Endothelial cell (in vitro differentiated cells): ENCODE measurements at regions not wholly inside any gene's neighbourhood (a gene's known extent, or its start where the extent isn't known, plus 50 kb on each side); places are given as distances from the start of the nearest gene placed in this dataset.

Experiments
- DNase-seq: peaks from one replicate; pipeline ENCODE4 v3.0.0; 2021; ENCODE audit warnings: low spot score
- H3K27ac Mint-ChIP-seq: one replicate; pipeline ENCODE4 v1.8.0; 2021; ENCODE audit warnings: mixed read lengths, inconsistent platforms; ENCODE audit not compliant: unreplicated experiment
- H3K27me3 Mint-ChIP-seq: one replicate; pipeline ENCODE4 v1.8.0; 2021; ENCODE audit warnings: mild to moderate bottlenecking, moderate library complexity, mixed read lengths, inconsistent platforms; ENCODE audit not compliant: unreplicated experiment
- H3K36me3 Mint-ChIP-seq: one replicate; pipeline ENCODE4 v1.8.0; 2021; ENCODE audit warnings: mild to moderate bottlenecking, low read depth, mixed read lengths, inconsistent platforms; ENCODE audit not compliant: unreplicated experiment
- H3K4me1 Mint-ChIP-seq: one replicate; pipeline ENCODE4 v1.8.0; 2021; ENCODE audit warnings: mild to moderate bottlenecking, mixed read lengths, inconsistent platforms; ENCODE audit not compliant: unreplicated experiment
- H3K4me3 Mint-ChIP-seq: one replicate; pipeline ENCODE4 v1.8.0; 2021; ENCODE audit warnings: mild to moderate bottlenecking, mixed read lengths, inconsistent platforms; ENCODE audit not compliant: unreplicated experiment
- H3K9me3 Mint-ChIP-seq: one replicate; pipeline ENCODE4 v1.8.0; 2021; ENCODE audit warnings: mixed read lengths, inconsistent platforms; ENCODE audit not compliant: unreplicated experiment
- TF ChIP-seq, protein P1 (sequence below): fragments of 200-600 bp; sonication (generic); IDR thresholded peaks from one replicate; pipeline ENCODE4 v1.5.0; 2021; ENCODE audit warnings: antibody characterized with exemption; ENCODE audit not compliant: unreplicated experiment

- TF ChIP-seq, protein P1, sequence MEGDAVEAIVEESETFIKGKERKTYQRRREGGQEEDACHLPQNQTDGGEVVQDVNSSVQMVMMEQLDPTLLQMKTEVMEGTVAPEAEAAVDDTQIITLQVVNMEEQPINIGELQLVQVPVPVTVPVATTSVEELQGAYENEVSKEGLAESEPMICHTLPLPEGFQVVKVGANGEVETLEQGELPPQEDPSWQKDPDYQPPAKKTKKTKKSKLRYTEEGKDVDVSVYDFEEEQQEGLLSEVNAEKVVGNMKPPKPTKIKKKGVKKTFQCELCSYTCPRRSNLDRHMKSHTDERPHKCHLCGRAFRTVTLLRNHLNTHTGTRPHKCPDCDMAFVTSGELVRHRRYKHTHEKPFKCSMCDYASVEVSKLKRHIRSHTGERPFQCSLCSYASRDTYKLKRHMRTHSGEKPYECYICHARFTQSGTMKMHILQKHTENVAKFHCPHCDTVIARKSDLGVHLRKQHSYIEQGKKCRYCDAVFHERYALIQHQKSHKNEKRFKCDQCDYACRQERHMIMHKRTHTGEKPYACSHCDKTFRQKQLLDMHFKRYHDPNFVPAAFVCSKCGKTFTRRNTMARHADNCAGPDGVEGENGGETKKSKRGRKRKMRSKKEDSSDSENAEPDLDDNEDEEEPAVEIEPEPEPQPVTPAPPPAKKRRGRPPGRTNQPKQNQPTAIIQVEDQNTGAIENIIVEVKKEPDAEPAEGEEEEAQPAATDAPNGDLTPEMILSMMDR = no peak
- Mint-ChIP-seq H3K27me3 (peaks cover 1% of the 10 kb centered on the region), H3K36me3 (no peaks in the 10 kb centered on the region), H3K4me1 (no peaks in the 10 kb centered on the region), H3K4me3 (no peak overlapping the region), H3K27ac (no peak overlapping the region), H3K9me3 (no peaks in the 10 kb centered on the region)
- no peak for DNase-seq
Measured at GRCh38 chr13:76406243-76406642, 480.0 kb downstream of the KCTD12 start.

- Mint-ChIP-seq H3K9me3 (no peaks in the 10 kb centered on the region), H3K4me3 (no peak overlapping the region), H3K36me3 (no peaks in the 10 kb centered on the region), H3K27me3 (no peaks in the 10 kb centered on the region), H3K4me1 (no peaks in the 10 kb centered on the region), H3K27ac (no peak overlapping the region)
- no peak for DNase-seq
- TF ChIP-seq, protein P1 = no peak
Measured at GRCh38 chr13:76398425-76398824, 487.8 kb downstream of the KCTD12 start.

DNA sequence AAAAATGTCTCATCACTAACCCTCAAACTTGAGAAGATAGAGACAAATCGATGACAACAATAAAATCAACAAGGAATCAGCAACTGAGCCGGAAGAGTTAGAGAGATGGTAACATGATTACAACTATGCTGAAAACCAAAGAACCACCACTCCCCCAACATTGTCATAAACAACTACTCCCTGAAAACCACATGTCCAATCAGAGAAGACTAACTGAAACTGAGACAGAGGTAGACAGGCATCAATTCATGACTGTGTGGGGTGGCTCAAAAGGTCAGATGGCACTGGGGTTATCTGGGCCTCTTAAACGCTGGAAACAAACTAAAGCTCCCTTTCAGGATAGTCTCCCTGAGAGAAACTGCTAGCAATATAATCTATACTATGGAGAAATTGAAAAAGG lies 488.8 kb downstream of the KCTD12 start:
- no peak overlapping the region for H3K27ac Mint-ChIP-seq

DNA sequence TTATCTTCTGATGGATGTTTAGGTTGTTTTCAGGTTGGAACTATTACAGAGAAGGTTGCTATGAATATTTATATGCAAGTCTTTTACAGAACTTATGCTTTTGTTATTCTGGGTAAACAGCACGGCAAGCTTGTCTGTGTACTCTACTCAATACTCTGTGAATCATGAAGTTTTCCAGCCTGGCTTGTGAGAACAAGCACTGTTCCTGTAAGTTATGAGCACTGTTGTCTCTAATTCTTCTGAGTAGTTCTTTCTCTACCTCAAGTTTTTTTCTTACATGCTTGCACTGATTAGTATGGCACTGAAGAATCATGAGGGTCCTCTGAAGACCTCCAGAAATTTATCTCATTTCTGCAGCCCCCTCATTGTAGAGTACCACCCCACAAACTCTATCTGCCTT lies 496.9 kb downstream of the KCTD12 start:
- H3K36me3 Mint-ChIP-seq = no peaks in the 10 kb centered on the region
- H3K4me3 Mint-ChIP-seq = no peak overlapping the region
- TF ChIP-seq, protein P1 = no peak
- peaks cover 15% of the 10 kb centered on the region for H3K4me1 Mint-ChIP-seq
- no peak for DNase-seq
- no peaks in the 10 kb centered on the region for H3K27me3 Mint-ChIP-seq
- no peak overlapping the region for H3K27ac Mint-ChIP-seq
- H3K9me3 Mint-ChIP-seq = no peaks in the 10 kb centered on the region

More for the DNA sequence above, 488.8 kb downstream of the KCTD12 start:
- Mint-ChIP-seq H3K4me1 (no peaks in the 10 kb centered on the region), H3K4me3 (no peak overlapping the region), H3K9me3 (no peaks in the 10 kb centered on the region), H3K36me3 (no peaks in the 10 kb centered on the region), H3K27me3 (no peaks in the 10 kb centered on the region)
- DNase-seq = no peak
- TF ChIP-seq, protein P1 = no peak

- H3K27me3 Mint-ChIP-seq = no peaks in the 10 kb centered on the region
- H3K9me3 Mint-ChIP-seq = no peaks in the 10 kb centered on the region
- H3K4me1 Mint-ChIP-seq = peaks cover 19% of the 10 kb centered on the region
- no peak overlapping the region for H3K4me3 Mint-ChIP-seq
- H3K36me3 Mint-ChIP-seq = no peaks in the 10 kb centered on the region
- DNase-seq = no peak
- H3K27ac Mint-ChIP-seq = no peak overlapping the region
- TF ChIP-seq, protein P1 = no peak
Measured at GRCh38 chr13:76387566-76387965, 498.6 kb downstream of the KCTD12 start.
